Suprapubic skin (tissue), 4 donors: ENCODE measurements at regions not wholly inside any gene's neighbourhood (a gene's known extent, or its start where the extent isn't known, plus 50 kb on each side); places are given as distances from the start of the nearest gene placed in this dataset.

Source experiments
- DNase-seq, 2 donors: peaks; one replicate each; pipeline ENCODE4 v3.0.0-alpha.2; 2019; ENCODE audit warnings: low spot score in 2 of 2
- H3K27ac ChIP-seq: fragments of 200-600 bp; sonication (generic); one replicate; pipeline ENCODE4 v1.5.1; 2019
- H3K27me3 ChIP-seq: fragments of 200-600 bp; sonication (generic); one replicate; pipeline ENCODE4 v1.5.1; 2019
- H3K36me3 ChIP-seq: fragments of 200-600 bp; sonication (generic); one replicate; pipeline ENCODE4 v1.5.1; 2019
- H3K4me1 ChIP-seq: fragments of 200-600 bp; sonication (generic); one replicate; pipeline ENCODE4 v1.5.1; 2019
- H3K4me3 ChIP-seq: fragments of 200-600 bp; sonication (generic); one replicate; pipeline ENCODE4 v1.5.1; 2019; ENCODE audit warnings: mild to moderate bottlenecking
- H3K9me3 ChIP-seq: fragments of 200-600 bp; sonication (generic); one replicate; pipeline ENCODE4 v1.5.1; 2019
- CTCF ChIP-seq, 2 donors: fragments of 200-600 bp in 1 of 2; fragments of 450-650 bp in 1 of 2; sonication (generic) in 1 of 2; IDR thresholded peaks; one replicate each; pipeline ENCODE4 v1.5.1; 2016 to 2019; ENCODE audit warnings: antibody characterized with exemption in 2 of 2, mild to moderate bottlenecking in 1 of 2, moderate library complexity in 1 of 2
- EP300 ChIP-seq: sonication (generic); formaldehyde crosslinking; IDR thresholded peaks from one replicate; pipeline ENCODE4 v1.6.1; 2017; ENCODE audit warnings: antibody characterized with exemption
- POLR2A ChIP-seq, 2 donors: fragments of 450-650 bp; IDR thresholded peaks; one replicate each; pipeline ENCODE4 v1.6.1; 2017; ENCODE audit warnings: antibody characterized with exemption in 2 of 2, mild to moderate bottlenecking in 2 of 2, moderate library complexity in 2 of 2
- POLR2AphosphoS5 ChIP-seq, 3 donors: sonication (generic); formaldehyde crosslinking; IDR thresholded peaks; one replicate each; pipeline ENCODE4 v1.6.1; 2017; ENCODE audit warnings: antibody characterized with exemption in 3 of 3
- whole genome bisulfite sequencing: methylation state at CpG from one replicate; pipeline ENCODE4 v1.1.5; 2018; 5-methylcytosine and 5-hydroxymethylcytosine counted together

- H3K9me3 ChIP-seq, result no peaks in the 10 kb centered on the region
- H3K36me3 ChIP-seq, result no peaks in the 10 kb centered on the region
- 43% methylated on average over 4 of the region's 4 CpGs for WGBS
- H3K27ac ChIP-seq, result no peak overlapping the region
- no peaks in the 10 kb centered on the region for H3K27me3 ChIP-seq
- H3K4me3 ChIP-seq, result no peak overlapping the region
- TF ChIP-seq CTCF (IDR thresholded peaks at IDR 0.05) (no peak), POLR2A (IDR thresholded peaks at IDR 0.05) (no peak), POLR2AphosphoS5 (IDR thresholded peaks at IDR 0.05) (no peak), EP300 (no peak)
- no peaks in the 10 kb centered on the region for H3K4me1 ChIP-seq
- DNase-seq, result no peak
Observed at GRCh38 chrX:84729408-84729807, 227.2 kb upstream of the HDX start.

GRCh38 chrX:84729809-84730208 lies 227.6 kb upstream of the HDX start:
- Histone ChIP-seq H3K4me1 (no peaks in the 10 kb centered on the region), H3K9me3 (no peaks in the 10 kb centered on the region), H3K27me3 (no peaks in the 10 kb centered on the region), H3K27ac (no peak overlapping the region), H3K36me3 (no peaks in the 10 kb centered on the region), H3K4me3 (no peak overlapping the region)
- DNase-seq, result no peak
- 17% methylated on average over 5 of the region's 5 CpGs for WGBS
- TF ChIP-seq EP300 (no peak), CTCF (IDR thresholded peaks at IDR 0.05) (peak; percentile 41 to 55), POLR2AphosphoS5 (IDR thresholded peaks at IDR 0.05) (no peak), POLR2A (IDR thresholded peaks at IDR 0.05) (no peak)

DNA sequence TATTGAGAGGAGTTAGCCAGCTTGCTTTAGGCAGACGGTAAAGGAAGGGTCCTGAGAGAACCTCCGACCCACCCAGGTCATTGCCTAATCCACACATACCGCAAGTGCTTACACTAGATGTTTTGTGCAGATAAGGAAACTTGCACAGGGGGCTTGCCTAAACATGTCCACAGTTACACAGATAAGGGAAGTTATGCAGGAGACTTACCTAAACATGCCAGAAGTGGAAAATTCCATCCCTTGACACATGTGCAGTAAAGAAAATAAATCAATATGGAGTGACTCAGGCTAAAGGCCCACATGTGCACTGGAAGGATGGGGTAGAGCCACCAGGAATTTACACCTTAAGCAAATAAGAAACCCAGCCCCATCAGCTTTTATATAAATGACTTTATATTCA lies 232.8 kb upstream of the HDX start:
- H3K4me1 ChIP-seq, result no peaks in the 10 kb centered on the region
- no peaks in the 10 kb centered on the region for H3K27me3 ChIP-seq
- H3K36me3 ChIP-seq, result no peaks in the 10 kb centered on the region
- no peak overlapping the region for H3K27ac ChIP-seq
- WGBS, result 55% methylated on average over 3 of the region's 3 CpGs
- no peak for DNase-seq
- no peaks in the 10 kb centered on the region for H3K9me3 ChIP-seq
- TF ChIP-seq POLR2AphosphoS5 (IDR thresholded peaks at IDR 0.05), result no peak
- TF ChIP-seq POLR2A (IDR thresholded peaks at IDR 0.05), result no peak
- TF ChIP-seq EP300, result no peak
- TF ChIP-seq CTCF (IDR thresholded peaks at IDR 0.05), result no peak
- H3K4me3 ChIP-seq, result no peak overlapping the region

DNA sequence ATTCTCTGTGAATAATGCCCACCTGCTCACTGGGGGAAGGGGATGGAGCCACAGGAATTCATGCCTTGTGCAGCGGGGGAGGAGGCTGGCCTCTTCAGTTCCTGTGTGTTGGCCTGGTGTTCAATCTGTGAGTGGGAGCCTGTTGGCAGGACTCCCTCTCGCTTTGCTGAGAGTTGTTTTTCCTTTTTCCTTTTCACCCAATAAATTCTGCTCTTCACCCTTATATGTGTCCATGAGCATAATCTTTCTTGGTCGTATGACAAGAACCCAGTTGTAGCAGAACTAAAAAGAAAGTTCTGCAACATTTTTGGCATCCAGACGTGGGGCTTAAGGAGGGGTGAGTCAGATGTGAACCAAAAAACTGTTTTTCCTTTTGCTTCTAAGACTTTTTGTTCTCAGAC lies 235.2 kb upstream of the HDX start:
- Histone ChIP-seq H3K9me3 (no peaks in the 10 kb centered on the region), H3K27me3 (no peaks in the 10 kb centered on the region), H3K36me3 (no peaks in the 10 kb centered on the region), H3K4me1 (no peaks in the 10 kb centered on the region), H3K27ac (no peak overlapping the region), H3K4me3 (no peak overlapping the region)
- no peak for DNase-seq
- WGBS, result 46% methylated on average over 4 of the region's 4 CpGs
- TF ChIP-seq POLR2A (IDR thresholded peaks at IDR 0.05) (no peak), EP300 (no peak), POLR2AphosphoS5 (IDR thresholded peaks at IDR 0.05) (no peak), CTCF (IDR thresholded peaks at IDR 0.05) (no peak)

DNA sequence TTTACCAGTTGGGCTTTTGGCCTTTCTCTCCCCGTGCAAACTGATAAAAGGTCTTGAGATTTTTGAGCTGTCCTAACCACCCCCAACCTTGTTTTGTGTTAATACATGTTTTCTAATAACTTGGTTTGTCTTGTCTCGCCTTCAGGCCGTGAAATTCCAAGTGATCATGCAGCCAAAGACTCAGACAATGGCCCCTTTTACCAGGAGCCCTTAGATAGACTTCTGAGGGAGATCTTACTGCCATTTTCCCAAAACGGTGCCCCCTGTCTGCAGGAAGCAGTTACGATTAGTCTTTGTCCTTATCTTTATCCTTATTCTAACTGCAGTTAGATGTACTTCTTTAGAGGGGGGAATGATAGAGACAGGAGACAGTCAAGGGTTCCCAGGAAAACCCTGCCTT lies 245.3 kb upstream of the HDX start:
- TF ChIP-seq POLR2A (IDR thresholded peaks at IDR 0.05) (no peak), CTCF (IDR thresholded peaks at IDR 0.05) (no peak), POLR2AphosphoS5 (IDR thresholded peaks at IDR 0.05) (no peak), EP300 (no peak)
- no peak for DNase-seq
- 63% methylated on average over 5 of the region's 5 CpGs for WGBS

More for the DNA sequence above, 245.3 kb upstream of the HDX start:
- Histone ChIP-seq H3K9me3 (no peaks in the 10 kb centered on the region), H3K4me3 (no peak overlapping the region), H3K4me1 (no peaks in the 10 kb centered on the region), H3K36me3 (no peaks in the 10 kb centered on the region), H3K27me3 (no peaks in the 10 kb centered on the region), H3K27ac (no peak overlapping the region)
